HL-60 (cell line): ENCODE measurements at regions not wholly inside any gene's neighbourhood (a gene's known extent, or its start where the extent isn't known, plus 50 kb on each side); places are given as distances from the start of the nearest gene placed in this dataset.

ENCODE experiments used
- DNase-seq, 2 experiments: peaks; one replicate each; pipeline ENCODE4 v3.0.0-alpha.2; 2010 to 2020; ENCODE audit warnings: low read depth in 1 of 2, low spot score in 1 of 2
- H3K27ac ChIP-seq: fragments of 250-450 bp; sonication (Bioruptor Pico); replicated peaks from 2 replicates; pipeline ENCODE4 v1.5.1; 2020; ENCODE audit warnings: mild to moderate bottlenecking, moderate library complexity
- H3K27me3 ChIP-seq: fragments of 250-450 bp; sonication (Bioruptor Pico); 2 replicates; pipeline ENCODE4 v1.5.1; 2021; ENCODE audit warnings: mild to moderate bottlenecking, moderate library complexity; ENCODE audit not compliant: insufficient read depth, poor library complexity, severe bottlenecking
- H3K4me3 ChIP-seq: replicated peaks from 2 replicates; pipeline ENCODE4 v1.5.1; 2011; ENCODE audit warnings: mild to moderate bottlenecking, control low read depth, low read length; ENCODE audit not compliant: insufficient read depth
- CTCF ChIP-seq: IDR thresholded peaks from one replicate; pipeline ENCODE4 v1.5.1; 2011; ENCODE audit warnings: low read length, control low read depth, inconsistent platforms; ENCODE audit not compliant: insufficient read depth
- GABPA ChIP-seq: IDR thresholded peaks from 2 replicates; pipeline ENCODE4 v1.6.1; 2012; ENCODE audit warnings: low read depth
- POLR2AphosphoS5 ChIP-seq: IDR thresholded peaks from 2 replicates; pipeline ENCODE4 v1.6.1; 2012; ENCODE audit warnings: low read depth
- SPI1 ChIP-seq: IDR thresholded peaks from 2 replicates; pipeline ENCODE4 v1.6.1; 2012; ENCODE audit warnings: low read depth, mild to moderate bottlenecking, borderline replicate concordance
- TF ChIP-seq, protein P1 (sequence below): IDR thresholded peaks from 2 replicates; pipeline ENCODE4 v1.6.1; 2012; ENCODE audit warnings: low read depth; ENCODE audit not compliant: insufficient replicate concordance

GRCh38 chr13:52926971-52927370, 78.5 kb upstream of the PCDH8 start:
- TF ChIP-seq SPI1 (no peak), CTCF (no peak), GABPA (no peak), POLR2AphosphoS5 (no peak)
- TF ChIP-seq, protein P1, sequence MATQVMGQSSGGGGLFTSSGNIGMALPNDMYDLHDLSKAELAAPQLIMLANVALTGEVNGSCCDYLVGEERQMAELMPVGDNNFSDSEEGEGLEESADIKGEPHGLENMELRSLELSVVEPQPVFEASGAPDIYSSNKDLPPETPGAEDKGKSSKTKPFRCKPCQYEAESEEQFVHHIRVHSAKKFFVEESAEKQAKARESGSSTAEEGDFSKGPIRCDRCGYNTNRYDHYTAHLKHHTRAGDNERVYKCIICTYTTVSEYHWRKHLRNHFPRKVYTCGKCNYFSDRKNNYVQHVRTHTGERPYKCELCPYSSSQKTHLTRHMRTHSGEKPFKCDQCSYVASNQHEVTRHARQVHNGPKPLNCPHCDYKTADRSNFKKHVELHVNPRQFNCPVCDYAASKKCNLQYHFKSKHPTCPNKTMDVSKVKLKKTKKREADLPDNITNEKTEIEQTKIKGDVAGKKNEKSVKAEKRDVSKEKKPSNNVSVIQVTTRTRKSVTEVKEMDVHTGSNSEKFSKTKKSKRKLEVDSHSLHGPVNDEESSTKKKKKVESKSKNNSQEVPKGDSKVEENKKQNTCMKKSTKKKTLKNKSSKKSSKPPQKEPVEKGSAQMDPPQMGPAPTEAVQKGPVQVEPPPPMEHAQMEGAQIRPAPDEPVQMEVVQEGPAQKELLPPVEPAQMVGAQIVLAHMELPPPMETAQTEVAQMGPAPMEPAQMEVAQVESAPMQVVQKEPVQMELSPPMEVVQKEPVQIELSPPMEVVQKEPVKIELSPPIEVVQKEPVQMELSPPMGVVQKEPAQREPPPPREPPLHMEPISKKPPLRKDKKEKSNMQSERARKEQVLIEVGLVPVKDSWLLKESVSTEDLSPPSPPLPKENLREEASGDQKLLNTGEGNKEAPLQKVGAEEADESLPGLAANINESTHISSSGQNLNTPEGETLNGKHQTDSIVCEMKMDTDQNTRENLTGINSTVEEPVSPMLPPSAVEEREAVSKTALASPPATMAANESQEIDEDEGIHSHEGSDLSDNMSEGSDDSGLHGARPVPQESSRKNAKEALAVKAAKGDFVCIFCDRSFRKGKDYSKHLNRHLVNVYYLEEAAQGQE = no peak
- no peak overlapping the region for H3K4me3 ChIP-seq
- no peaks in the 10 kb centered on the region for H3K27me3 ChIP-seq
- no peak overlapping the region for H3K27ac ChIP-seq
- no peak for DNase-seq

- H3K4me3 ChIP-seq = no peak overlapping the region
- no peaks in the 10 kb centered on the region for H3K27me3 ChIP-seq
- H3K27ac ChIP-seq = no peak overlapping the region
- TF ChIP-seq CTCF = no peak
- no peak for TF ChIP-seq POLR2AphosphoS5
- TF ChIP-seq GABPA = no peak
- TF ChIP-seq, protein P1 = no peak
- no peak for TF ChIP-seq SPI1
- no peak for DNase-seq
Observed at GRCh38 chr13:52925775-52926285, 77.4 kb upstream of the PCDH8 start.

GRCh38 chr13:52925251-52925650, 76.8 kb upstream of the PCDH8 start:
- no peak for DNase-seq
- H3K27ac ChIP-seq = no peak overlapping the region

More at GRCh38 chr13:52925251-52925650, 76.8 kb upstream of the PCDH8 start:
- no peak for TF ChIP-seq GABPA
- TF ChIP-seq CTCF = no peak
- no peak for TF ChIP-seq POLR2AphosphoS5
- TF ChIP-seq, protein P1 = no peak
- TF ChIP-seq SPI1 = no peak
- H3K27me3 ChIP-seq = no peaks in the 10 kb centered on the region
- no peak overlapping the region for H3K4me3 ChIP-seq
